HG03095 (cell line): ENCODE measurements at regions not wholly inside any gene's neighbourhood (a gene's known extent, or its start where the extent isn't known, plus 50 kb on each side); places are given as distances from the start of the nearest gene placed in this dataset.
A peak's percentile ranks its signal among the peaks of the same experiment; 100 is the strongest.
"Not testable (repeated sequence)": the region's sequence is repeated elsewhere in the genome, so short reads cannot be mapped to it uniquely, and the experiment has no call there.

Source experiments
- ATAC-seq: cut with Tn5 transposase; IDR thresholded peaks from one replicate; pipeline ENCODE4 v1.9.1; 2021; ENCODE audit warnings: moderate library complexity; ENCODE audit not compliant: unreplicated experiment

GRCh38 chr18:22563164-22563583, 145.5 kb upstream of the CTAGE1 start:
- ATAC-seq = peak; percentile 75

DNA sequence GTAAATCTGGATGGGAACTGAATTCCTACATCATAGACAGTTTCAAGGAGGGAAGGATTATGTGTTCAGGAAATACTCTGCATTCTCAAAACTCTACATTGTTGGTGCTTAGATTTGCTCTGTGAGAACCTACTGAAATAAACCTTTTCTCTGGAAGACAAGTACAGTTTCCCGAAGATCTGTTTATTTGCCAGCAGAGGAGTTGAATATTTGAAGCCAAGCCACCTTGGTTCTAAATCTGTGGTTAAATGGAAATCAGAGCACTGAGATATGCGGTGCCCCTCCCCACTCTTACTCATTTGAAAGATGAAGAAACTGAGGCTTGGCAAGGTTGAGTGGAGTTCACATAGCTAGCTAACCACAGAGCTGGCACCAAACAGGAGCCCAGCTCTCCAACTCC, 146.3 kb upstream of the CTAGE1 start:
- ATAC-seq = no peak

- no peak for ATAC-seq
These were observed 149.1 kb upstream of the CTAGE1 start for GRCh38 chr18:22566703-22567420.

DNA sequence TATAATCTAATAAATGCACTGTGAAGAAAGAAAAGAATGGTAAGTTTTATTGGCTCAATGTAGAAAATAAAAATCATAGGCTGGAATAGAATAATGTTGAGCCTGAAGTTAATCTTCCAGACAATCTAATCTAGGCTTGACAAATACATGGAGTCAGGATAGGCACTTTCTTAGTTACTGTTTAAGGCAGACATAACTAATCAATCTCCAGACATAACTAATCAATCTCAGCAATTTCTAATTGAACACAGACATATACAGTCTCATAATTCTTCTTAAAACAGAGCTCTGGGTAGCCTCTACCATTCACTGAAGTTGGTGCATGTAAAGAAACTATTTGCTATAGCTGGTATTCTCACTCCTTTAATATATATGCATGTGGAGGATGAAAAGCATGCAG, 150.1 kb upstream of the CTAGE1 start:
- no peak for ATAC-seq

- ATAC-seq = no peak
These were observed 152.8 kb upstream of the CTAGE1 start for GRCh38 chr18:22570492-22570891.

GRCh38 chr18:22572341-22572740, 154.6 kb upstream of the CTAGE1 start:
- no peak for ATAC-seq

GRCh38 chr18:22579271-22579670, 161.6 kb upstream of the CTAGE1 start:
- ATAC-seq = no peak

DNA sequence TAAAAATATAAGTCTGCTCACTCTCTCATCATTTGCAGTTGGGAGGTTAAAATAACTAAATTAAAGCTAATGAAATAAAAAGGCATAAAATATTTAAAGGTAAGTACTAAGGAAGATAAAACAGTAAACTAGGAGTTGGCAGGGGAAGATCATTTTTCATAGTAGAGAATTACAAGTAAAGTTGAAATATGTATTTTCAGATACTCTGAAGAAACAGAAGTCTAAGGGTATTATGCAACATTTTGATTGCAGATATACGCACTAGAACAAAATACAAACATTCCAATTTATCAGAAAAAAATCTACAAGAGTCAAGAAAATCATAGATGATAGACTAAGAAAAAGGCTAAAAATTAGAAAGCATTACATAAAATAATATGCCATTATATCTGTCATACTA, 167.6 kb upstream of the CTAGE1 start:
- no peak for ATAC-seq

DNA sequence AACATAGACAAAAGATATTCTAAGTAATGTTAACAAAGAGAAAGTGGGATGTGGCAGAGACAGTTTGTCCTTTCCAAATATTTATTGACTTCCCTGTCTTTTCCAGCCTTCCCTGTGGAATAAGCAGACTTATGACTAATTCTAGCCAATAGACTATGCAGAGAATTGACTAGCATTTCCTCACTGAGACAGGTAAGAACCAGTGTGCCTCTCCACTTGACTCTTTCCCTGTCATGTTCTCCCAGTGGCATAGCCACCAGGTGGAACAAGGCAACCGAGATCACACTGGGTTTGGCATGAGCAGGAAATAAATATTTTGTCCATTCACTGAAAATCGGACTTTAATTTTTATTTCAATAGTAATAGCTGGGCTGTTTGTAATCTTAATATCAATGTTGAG, 168.1 kb upstream of the CTAGE1 start:
- ATAC-seq = no peak

DNA sequence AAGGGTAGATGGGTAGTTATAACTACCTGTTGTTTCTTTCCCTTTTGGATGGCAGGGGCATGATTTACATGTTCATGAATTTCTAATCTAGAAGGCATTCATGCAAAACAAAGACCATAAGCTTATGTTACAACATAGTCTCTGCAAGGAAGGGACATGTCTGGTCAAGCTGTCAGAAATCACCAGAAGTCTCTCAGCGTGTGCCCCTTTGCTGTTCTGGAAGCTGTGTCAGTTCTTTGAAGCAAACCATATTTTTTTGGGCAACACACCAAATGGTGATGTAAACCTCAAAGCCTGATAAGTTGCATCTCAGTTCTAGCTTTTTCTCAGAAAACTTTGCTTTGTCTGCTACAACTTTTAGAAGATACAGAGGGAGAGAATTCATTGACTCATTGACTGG, 173.5 kb upstream of the CTAGE1 start:
- ATAC-seq = no peak

DNA sequence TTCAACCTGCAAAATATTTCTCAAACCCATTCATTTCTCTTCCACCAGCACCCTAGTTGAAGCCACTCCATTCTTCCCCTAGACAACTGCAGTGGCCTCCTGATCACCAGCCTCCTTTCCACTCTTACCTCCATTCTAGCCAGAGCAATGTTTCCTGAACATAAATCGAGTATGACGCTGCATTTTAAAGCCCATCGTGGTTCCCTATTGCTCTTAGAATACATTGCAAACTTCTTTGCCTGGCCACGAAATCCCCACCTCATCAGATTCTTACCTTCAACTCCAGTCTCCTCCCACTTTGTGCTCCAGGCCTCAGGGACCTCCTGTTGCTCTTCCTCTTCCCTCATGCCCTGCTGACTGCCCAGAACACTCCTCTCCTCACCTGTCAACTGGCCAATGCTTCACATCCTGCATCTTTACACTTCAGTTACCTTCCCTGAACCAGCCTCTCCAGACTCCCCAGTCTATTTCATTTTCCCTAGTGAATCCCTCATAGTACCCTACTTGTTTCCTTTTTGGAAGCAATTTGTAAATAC, 176.5 kb upstream of the CTAGE1 start:
- ATAC-seq = no peak

DNA sequence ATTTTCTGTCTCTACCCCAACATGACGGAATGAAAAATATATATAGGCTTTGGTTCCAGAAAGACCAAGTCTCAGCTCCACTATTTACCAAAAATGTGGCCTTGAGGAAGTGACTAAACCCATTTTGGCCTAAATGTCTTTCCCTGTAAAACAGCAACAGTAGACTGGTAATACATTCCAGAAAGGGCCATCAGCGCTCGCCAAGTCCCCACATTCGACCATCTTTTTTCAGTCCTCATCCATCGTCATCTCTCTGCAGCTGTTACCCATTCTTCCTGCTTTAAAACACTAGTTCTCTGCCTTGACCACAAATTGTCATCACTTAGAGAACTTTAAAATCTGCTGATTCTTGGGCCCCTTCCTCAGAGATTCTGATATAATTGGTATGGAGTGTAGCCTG, 183.8 kb upstream of the CTAGE1 start:
- ATAC-seq = no peak

DNA sequence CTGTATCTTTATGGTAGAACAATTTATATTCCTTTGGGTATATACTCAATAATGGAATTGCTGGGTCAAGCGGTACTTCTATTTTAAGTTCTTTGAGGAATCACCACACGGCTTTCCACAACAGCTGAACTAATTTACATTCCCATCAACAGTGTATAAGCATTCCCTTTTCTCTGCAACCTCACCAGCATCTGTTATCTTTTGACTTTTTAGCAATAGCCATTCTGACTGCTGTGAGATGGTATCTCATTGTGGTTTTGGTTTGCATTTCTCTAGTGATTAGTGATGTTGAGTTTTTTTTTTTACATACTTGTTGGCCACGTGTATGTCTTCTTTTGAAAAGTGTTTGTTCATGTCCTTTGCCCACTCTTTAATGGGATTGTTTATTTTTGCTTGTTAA, 184.7 kb upstream of the CTAGE1 start:
- ATAC-seq = not testable (repeated sequence)

GRCh38 chr18:22603902-22604301, 186.2 kb upstream of the CTAGE1 start:
- no peak for ATAC-seq

GRCh38 chr18:22604390-22604985, 186.8 kb upstream of the CTAGE1 start:
- no peak for ATAC-seq

DNA sequence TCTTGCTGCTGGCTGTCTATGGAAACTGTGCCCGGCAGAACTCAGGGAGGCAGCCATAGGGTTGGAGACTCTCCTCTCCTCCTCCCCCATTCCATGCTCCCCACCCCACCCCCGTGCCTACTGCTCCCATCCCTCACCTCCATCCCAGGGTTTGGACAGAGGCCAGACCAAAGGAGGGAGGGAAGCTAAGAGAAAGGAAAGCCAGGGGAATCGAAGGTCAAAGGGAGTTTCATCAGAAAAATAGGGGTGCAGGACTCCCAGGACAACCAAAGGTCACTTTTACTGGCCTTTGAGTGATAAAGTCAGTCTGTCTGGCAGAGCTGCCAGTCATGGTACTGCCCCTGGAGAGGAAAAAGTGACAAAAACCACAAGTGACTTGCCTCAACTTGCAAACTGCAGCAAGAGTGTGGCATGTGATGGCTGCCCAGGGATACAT, 187.3 kb upstream of the CTAGE1 start:
- ATAC-seq = no peak

- no peak for ATAC-seq
These were observed 188.0 kb upstream of the CTAGE1 start for GRCh38 chr18:22605736-22606135.

DNA sequence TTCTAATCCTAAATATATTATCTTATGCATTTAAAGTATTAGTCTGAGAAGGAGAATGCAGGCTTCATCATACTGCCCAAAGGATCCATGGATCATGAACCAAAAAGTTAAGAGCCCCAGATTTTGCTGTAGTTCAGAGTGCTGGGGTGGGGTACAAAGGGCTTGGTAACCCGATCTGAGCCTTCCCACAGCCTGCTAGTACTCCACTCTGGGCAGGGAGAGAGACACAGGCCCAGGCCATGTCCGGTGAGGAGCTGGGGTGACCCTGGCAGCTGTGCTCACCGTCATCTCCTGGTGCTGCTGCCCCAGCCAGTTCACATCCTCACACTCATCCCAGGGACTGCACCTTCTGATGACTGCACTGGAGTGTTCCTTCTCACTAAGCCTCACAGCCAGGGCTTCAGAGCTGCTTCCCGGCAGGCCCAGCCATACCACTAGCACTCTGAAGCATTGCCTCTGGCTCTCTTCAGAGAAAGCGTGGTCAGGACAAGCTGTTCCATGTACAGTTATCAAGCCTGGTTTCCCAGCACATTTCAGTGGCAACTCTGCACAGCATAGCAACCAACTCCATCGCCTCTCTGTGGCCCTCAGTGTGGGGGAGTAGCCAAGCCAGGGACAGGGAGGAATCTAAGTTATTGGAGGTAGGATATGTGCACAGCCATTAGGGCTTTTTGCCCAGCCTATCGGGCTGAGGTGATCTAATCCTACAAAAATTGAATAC, 189.0 kb upstream of the CTAGE1 start:
- ATAC-seq = no peak

DNA sequence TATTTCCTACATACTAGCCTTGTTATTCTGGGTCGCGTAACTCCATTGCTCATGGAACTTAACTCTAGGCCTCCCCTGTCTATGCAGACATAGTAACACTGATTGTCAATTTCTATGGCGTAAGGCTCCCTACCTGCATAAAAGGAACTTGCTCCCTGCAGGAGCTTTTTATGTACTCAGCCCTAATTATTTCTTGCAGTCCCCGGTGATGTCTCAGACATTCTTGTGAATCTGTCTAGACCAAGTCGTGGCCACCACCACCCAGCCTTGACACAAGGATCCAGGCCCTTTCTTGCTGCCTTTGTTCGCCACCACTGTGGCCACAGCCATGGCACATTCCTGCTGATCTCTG, 189.5 kb upstream of the CTAGE1 start:
- no peak for ATAC-seq

DNA sequence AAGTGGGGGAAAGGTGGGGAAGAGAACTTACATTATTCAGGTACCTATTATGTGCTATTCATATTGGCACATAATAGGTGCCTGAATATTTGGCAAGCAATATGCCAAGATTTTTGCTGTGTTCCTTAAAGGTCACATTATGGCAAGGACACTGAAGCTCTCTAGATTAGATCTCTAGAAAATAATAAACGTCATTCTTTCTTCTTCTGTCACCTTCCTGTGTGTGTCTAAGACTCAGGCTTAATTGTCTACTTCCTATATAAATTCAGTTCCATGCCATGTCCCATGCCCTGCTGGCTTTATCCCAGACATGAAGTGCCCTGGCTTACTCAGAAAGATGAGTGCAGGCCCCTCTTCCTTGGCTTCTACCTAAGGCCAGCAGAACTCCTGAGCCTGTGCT, 191.1 kb upstream of the CTAGE1 start:
- ATAC-seq = no peak

- ATAC-seq = no peak
These were observed 191.9 kb upstream of the CTAGE1 start for GRCh38 chr18:22609642-22610041.

GRCh38 chr18:22613058-22613690, 195.5 kb upstream of the CTAGE1 start:
- no peak for ATAC-seq
